Stimulated activated naive CD8-positive, alpha-beta T cell treated with anti-CD3 and anti-CD28 coated beads, Interleukin-15, amount 100 ng/mL, for 72 hours (primary cell): ENCODE measurements at regions not wholly inside any gene's neighbourhood (a gene's known extent, or its start where the extent isn't known, plus 50 kb on each side); places are given as distances from the start of the nearest gene placed in this dataset.
"Not testable (repeated sequence)": the region's sequence is repeated elsewhere in the genome, so short reads cannot be mapped to it uniquely, and the experiment has no call there.

Experiments used
- ATAC-seq: fragments of 150-1000 bp; cut with Tn5 transposase; 2 replicates; pipeline ENCODE4 v1.10.0; 2021; ENCODE audit warnings: mild to moderate bottlenecking, moderate library complexity
- DNase-seq, 2 donors: peaks; one replicate each; pipeline ENCODE4 v3.0.0; 2021 to 2022
- H3K27ac Mint-ChIP-seq, 2 donors: one replicate each; pipeline ENCODE4 v1.8.0; 2022; ENCODE audit warnings: mild to moderate bottlenecking in 2 of 2, mixed read lengths in 2 of 2, moderate library complexity in 2 of 2
- H3K27me3 Mint-ChIP-seq: one replicate; pipeline ENCODE4 v1.8.0; 2022; ENCODE audit warnings: mixed read lengths
- H3K4me1 Mint-ChIP-seq: one replicate; pipeline ENCODE4 v1.8.0; 2022; ENCODE audit warnings: mild to moderate bottlenecking, mixed read lengths
- H3K4me3 Mint-ChIP-seq, 2 donors: one replicate each; pipeline ENCODE4 v1.8.0; 2022; ENCODE audit warnings: mild to moderate bottlenecking in 2 of 2, mixed read lengths in 2 of 2, moderate library complexity in 1 of 2
- H3K9me3 Mint-ChIP-seq, 2 donors: one replicate each; pipeline ENCODE4 v1.8.0; 2022; ENCODE audit warnings: mixed read lengths in 2 of 2

DNA sequence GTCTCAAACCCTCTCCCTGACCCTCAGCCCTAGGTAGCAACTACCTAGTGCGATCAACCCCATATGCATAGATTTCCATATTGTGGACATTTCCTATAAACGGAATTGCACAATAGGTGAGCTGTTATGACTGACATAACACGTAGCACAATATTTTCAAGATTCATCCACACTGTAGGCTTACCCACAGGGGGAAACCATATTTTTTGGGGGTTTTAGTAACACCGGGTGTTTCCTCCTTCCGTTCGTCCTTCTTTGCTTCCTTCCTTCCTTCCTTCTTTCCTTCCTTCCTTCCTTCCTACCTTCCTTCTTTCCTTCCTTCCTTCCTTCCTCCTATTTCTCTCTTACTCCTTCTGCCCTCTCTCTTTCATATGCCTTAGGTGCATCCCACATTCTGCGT lies 524.2 kb downstream of the CWH43 start:
- not testable (repeated sequence) for H3K4me1 Mint-ChIP-seq, H3K27me3 Mint-ChIP-seq, ATAC-seq, DNase-seq, H3K4me3 Mint-ChIP-seq
- H3K27ac Mint-ChIP-seq, result peak overlapping the region in 1 of 2 donors; percentile 31
- peaks cover 25 to 52% of the 10 kb centered on the region in 2 donors for H3K9me3 Mint-ChIP-seq

DNA sequence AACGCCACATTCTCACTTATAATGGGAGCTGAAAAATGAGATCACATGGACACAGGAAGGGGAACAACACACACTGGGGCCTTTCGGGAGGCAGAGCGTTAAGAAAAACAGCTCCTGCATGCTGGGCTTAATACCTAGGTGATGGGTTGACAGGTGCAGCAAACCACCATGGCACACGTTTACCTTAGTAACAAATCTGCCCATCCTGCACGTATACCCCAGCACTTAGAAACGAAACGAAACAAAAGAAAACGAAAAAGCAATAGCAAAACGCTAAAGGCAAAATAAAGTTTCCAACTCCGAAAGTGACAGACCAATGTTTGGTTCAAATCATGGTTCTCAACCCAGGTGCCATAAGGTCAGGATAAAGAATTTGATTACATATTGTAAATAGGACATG lies 525.3 kb downstream of the CWH43 start:
- DNase-seq, H3K27me3 Mint-ChIP-seq, H3K4me3 Mint-ChIP-seq, H3K27ac Mint-ChIP-seq, H3K4me1 Mint-ChIP-seq, ATAC-seq: not testable (repeated sequence)
- peaks cover 31 to 63% of the 10 kb centered on the region in 2 donors for H3K9me3 Mint-ChIP-seq

DNA sequence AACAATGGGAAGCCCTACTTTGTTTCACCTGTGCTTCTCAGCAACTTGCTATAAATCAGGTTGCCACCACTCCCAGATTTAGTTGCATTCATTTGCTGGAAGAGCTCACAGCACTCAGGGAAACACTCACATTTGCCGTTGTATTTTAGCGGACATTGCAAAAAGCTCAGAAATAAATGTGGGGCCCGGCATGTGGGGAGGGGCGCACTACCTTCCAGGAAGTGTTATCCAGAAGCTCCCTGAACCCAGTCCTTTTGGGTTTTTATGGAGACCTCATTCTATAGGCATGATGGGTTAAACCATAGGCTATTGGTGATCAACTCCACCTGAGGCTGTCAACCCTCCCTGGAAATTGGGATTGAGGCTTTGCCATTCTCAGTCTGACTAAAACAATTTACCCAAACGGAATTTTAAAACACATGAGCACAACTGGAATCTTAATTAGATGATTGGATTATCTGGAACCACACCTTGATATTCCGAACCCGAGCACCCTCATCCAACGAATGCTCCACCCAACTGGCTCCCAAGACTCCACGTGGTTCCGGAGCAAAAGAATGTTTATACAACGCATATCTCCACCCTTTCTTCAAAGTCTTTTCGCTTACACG lies 525.9 kb downstream of the CWH43 start:
- not testable (repeated sequence) for H3K27ac Mint-ChIP-seq, ATAC-seq, H3K4me3 Mint-ChIP-seq, H3K27me3 Mint-ChIP-seq, H3K4me1 Mint-ChIP-seq
- peaks cover 31 to 69% of the 10 kb centered on the region in 2 donors for H3K9me3 Mint-ChIP-seq
- DNase-seq, result peak in 1 of 2 donors; percentile 4

DNA sequence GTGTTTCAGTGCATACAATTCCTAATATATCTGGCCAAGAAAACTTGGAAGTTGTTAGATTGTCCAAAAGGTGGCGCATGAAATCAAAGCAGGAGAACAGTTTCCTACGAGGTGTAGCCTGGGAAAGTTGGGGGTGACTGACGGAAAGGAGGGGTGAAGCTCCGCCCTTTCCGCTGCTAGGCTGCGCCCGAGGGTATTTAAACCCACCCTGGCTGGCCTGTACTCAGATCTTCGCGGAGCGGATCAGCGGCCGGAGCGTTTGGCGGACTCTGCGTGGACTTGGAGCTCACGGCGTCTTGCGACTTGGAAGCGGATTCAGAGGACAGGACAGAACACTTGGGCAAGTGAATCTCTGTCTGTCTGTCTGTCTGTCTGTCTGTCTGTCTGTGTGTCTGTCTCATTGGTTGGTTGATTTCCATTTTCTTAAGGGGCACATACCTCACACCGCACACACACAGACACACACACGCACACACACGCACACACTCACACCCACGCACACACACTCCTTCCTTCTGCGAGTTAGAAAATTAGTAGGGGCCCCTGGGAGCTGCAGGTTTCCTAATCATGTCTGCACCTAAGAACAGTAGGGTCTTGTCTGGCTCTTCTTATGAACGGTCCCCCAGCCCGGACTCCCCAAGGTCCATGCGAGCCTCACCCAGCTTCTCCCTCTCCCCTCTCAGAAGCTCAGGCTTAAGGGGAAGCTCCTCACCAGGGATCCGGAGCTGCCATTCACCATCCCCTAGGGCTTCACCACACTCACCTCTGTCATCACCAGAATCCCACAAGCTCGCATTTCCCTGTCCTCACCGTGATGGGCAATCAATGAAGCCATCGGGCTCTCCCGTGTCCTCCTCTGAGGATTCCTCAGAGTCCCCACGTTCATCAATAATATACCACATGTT lies 526.8 kb downstream of the CWH43 start:
- H3K9me3 Mint-ChIP-seq, result peaks cover 31 to 69% of the 10 kb centered on the region in 2 donors
- not testable (repeated sequence) for H3K4me3 Mint-ChIP-seq, ATAC-seq, H3K27ac Mint-ChIP-seq, H3K4me1 Mint-ChIP-seq, H3K27me3 Mint-ChIP-seq
- peak in 1 of 2 donors; percentile 5 for DNase-seq

DNA sequence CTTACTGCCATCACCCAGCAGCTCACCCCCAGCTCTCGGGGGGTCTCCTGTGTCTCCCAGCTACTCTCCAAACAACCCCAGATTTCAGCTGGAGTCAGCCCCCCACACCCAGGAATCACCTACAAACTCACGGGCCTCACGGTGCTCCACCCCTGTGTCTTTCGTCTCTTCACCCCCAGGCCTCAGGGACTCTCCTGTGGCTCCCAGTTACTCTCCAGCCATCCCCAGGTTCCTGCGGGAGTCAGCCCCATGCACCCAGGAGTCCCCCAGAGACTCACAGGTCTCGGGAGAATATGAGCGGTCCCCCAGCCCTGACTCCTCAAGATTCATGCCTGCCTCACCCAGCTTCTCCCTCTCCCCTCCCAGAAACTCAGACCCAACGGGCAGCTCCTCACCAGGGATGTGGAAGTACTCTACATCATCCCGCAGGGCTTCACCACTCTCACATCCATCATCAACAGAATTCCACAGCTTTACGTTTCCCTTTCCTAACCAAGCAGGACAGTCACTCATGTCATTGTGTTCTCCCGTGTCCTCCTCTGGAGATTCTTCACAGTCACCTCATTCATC lies 527.6 kb downstream of the CWH43 start:
- H3K4me1 Mint-ChIP-seq, DNase-seq, H3K27me3 Mint-ChIP-seq, H3K27ac Mint-ChIP-seq, ATAC-seq, H3K4me3 Mint-ChIP-seq: not testable (repeated sequence)
- peaks cover 31 to 69% of the 10 kb centered on the region in 2 donors for H3K9me3 Mint-ChIP-seq

DNA sequence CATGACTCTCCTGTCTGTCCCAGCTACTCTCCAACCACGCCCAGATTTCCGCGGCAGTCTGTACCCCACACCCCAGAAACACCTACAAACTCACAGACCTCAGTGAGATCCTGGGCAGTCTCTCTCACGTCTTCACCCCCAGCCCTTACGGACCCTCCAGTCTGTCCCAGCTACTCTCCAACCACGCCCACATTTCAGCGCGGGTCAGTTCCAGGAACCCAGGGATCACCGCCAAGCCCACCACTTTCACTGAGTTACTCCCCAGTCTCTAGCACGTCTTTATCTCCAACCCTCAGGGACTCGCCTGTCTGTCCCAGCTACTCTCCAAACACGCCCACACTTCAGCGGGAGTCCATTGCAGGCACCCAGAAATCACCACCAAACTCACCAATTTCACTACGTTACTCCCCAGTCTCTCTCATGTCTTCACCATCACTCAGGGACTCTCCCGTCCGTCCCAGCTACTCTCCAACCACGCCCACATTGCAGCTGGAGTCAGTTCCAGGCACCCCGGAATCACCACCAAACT lies 528.2 kb downstream of the CWH43 start:
- H3K4me1 Mint-ChIP-seq, H3K27ac Mint-ChIP-seq, H3K27me3 Mint-ChIP-seq, H3K4me3 Mint-ChIP-seq, ATAC-seq: not testable (repeated sequence)
- H3K9me3 Mint-ChIP-seq, result peaks cover 31 to 69% of the 10 kb centered on the region in 2 donors
- DNase-seq, result peak in 1 of 2 donors; percentile 2

DNA sequence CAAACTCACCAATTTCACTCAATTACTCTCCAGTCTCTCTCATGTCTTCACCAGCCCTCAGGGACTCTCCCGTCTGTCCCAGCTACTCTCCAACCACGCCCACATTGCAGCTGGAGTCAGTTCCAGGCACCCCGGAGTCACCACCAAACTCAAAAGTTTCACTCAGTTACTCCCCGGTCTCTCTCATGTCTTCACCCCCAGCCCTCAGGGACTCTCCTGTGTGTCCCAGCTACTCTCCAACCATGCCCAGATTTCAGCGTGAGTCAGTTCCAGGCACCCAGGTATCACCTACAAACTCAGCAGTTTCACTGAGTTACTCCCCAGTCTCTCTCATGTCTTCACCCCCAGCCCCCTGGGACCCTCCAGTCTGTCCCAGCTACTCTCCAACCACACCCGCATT lies 528.8 kb downstream of the CWH43 start:
- peaks cover 31 to 69% of the 10 kb centered on the region in 2 donors for H3K9me3 Mint-ChIP-seq
- not testable (repeated sequence) for H3K4me3 Mint-ChIP-seq, ATAC-seq, H3K4me1 Mint-ChIP-seq, H3K27me3 Mint-ChIP-seq, H3K27ac Mint-ChIP-seq, DNase-seq

DNA sequence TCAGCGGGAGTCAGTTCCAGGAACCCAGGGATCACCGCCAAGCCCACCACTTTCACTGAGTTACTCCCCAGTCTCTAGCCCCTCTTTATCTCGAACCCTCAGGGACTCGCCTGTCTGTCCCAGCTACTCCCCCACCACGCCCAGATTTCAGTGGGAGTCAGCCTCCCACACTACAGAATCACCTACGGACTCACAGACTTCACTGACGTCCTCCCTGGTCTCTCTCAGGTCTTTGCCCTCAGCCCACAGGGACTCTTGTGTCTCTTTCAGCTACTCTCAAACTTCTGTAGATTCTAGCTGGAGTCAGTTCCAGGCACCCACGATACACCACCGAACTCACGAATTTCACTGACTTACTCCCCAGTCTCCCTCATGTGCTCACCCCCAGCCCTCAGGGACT lies 529.2 kb downstream of the CWH43 start:
- not testable (repeated sequence) for DNase-seq

DNA sequence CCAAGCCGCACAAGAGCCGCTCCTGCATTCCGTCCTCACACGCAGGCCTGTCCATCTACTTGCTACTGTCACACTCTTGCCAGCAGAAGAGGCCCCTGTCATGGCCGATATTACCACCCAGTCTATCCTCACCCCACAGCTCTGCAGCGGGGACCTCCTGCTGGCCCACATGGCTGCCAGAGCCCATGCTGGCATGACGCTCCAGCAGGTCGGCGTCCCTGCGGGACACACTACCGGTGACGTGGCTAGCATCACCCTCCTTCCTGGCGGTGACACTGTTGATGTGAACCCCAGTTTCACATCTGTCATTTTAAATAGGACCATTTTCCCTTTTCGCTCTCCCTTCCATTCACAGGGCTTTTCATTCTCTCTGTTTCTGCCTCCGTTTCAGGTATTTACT lies 530.0 kb downstream of the CWH43 start:
- not testable (repeated sequence) for ATAC-seq, H3K4me1 Mint-ChIP-seq, DNase-seq, H3K4me3 Mint-ChIP-seq, H3K27me3 Mint-ChIP-seq, H3K27ac Mint-ChIP-seq
- peaks cover 26 to 59% of the 10 kb centered on the region in 2 donors for H3K9me3 Mint-ChIP-seq

More for the DNA sequence above, 529.2 kb downstream of the CWH43 start:
- ATAC-seq, H3K27me3 Mint-ChIP-seq, H3K27ac Mint-ChIP-seq, H3K4me1 Mint-ChIP-seq, H3K4me3 Mint-ChIP-seq: not testable (repeated sequence)
- H3K9me3 Mint-ChIP-seq, result peaks cover 29 to 67% of the 10 kb centered on the region in 2 donors

DNA sequence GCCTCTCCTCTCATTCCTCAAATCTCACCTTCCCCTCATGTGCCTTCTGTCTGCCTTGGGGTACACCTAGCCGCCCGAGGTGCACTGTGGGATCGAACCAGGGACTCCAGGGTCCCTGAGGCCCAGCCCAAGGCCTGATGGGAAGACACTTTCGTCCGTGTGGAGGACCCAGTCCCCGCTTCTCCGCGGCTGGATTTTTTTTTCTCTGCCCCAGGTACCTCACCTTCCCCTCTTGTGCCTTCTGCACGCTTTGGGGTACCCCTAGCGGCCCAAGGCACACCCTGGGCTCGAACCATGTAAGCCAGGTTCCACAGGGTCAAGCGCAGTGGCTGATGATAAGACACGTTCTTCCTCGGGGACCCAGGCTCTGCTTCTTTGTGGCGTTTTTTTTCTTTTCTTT lies 530.7 kb downstream of the CWH43 start:
- ATAC-seq (no peak), DNase-seq (no peak)
- Mint-ChIP-seq H3K4me1 (no peaks in the 10 kb centered on the region), H3K9me3 (peaks cover 26 to 52% of the 10 kb centered on the region in 2 donors), H3K4me3 (no peak overlapping the region), H3K27ac (no peak overlapping the region), H3K27me3 (no peaks in the 10 kb centered on the region)

DNA sequence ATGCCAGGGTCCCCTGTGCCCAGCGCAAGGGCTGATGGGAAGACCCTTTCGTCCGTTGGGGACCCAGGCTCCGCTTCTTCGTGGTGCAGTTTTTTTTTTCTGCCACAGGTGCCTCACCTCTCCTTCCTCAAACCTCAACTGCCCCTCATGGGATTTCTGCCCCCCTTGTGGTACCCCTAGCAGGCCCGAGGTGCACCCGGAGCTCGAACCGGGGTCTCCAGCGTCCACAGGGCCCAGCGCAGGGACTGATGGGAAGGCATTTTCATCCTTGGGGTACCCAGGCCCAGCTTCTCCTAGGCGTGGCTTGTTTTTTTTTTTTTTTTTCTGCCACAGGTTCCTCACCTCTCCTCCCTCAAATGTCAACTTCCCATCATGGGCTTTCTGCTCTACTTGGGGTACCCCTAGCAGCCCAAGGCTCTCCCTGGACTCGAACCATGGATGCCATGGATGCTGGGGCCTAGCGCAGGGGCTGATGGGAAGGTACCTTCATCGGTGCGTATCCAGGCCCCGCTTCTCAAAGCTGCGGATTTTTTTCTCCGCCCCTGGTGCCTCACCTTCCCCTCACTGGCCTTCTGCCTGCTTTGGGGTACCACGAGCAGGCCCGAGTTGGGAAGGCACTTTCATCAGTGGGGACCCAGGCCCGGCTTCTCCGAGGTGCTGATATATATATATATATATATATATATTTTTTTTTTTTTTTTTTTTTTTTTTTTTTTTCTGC lies 531.6 kb downstream of the CWH43 start:
- ATAC-seq, DNase-seq, H3K27me3 Mint-ChIP-seq, H3K27ac Mint-ChIP-seq, H3K4me1 Mint-ChIP-seq, H3K4me3 Mint-ChIP-seq: not testable (repeated sequence)
- peaks cover 26 to 43% of the 10 kb centered on the region in 2 donors for H3K9me3 Mint-ChIP-seq

DNA sequence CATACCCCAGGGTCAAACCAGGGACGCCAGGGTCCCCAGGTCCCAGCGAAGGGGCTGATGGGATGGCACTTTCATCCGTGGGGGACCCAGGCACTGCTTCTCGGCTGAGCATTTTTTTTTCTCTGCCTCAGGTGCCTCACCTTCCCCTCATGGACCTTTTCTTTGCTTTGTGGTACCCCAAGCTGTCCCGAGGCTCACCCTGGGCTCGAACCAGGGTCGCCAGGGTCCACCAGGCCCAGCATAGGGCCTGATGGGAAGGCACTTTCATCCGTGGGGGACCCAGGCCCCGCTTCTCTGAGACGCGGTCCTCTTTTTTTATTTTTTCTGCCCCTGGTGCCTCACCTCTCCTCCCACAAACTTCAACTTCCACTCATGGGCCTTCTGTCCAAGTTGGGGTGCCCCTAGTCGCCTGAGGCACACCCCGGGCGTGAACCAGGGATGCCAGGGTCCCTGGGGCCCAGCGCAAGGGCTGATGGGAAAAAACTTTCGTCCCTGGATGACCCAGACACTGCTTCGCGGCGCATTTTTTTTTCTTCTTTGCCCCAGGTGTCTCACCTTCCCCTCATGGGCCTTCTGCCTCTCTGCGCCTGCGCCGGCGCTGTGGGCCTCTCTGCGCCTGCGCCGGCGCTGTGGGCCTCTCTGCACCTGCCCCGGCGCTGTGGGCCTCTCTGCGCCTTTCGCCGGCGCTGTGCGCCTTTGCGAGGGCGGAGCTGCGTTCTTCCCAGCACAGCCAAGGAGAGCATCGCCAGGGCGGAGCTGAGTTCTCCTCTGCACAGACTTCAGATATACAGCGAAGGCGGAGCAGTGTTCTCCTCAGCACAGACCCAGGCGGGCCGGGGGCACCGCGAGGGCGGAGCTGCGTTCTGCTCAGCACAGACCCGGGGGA lies 533.3 kb downstream of the CWH43 start:
- not testable (repeated sequence) for H3K27ac Mint-ChIP-seq, H3K4me1 Mint-ChIP-seq, DNase-seq, ATAC-seq, H3K4me3 Mint-ChIP-seq, H3K27me3 Mint-ChIP-seq
- H3K9me3 Mint-ChIP-seq, result peaks cover 15 to 26% of the 10 kb centered on the region in 2 donors

DNA sequence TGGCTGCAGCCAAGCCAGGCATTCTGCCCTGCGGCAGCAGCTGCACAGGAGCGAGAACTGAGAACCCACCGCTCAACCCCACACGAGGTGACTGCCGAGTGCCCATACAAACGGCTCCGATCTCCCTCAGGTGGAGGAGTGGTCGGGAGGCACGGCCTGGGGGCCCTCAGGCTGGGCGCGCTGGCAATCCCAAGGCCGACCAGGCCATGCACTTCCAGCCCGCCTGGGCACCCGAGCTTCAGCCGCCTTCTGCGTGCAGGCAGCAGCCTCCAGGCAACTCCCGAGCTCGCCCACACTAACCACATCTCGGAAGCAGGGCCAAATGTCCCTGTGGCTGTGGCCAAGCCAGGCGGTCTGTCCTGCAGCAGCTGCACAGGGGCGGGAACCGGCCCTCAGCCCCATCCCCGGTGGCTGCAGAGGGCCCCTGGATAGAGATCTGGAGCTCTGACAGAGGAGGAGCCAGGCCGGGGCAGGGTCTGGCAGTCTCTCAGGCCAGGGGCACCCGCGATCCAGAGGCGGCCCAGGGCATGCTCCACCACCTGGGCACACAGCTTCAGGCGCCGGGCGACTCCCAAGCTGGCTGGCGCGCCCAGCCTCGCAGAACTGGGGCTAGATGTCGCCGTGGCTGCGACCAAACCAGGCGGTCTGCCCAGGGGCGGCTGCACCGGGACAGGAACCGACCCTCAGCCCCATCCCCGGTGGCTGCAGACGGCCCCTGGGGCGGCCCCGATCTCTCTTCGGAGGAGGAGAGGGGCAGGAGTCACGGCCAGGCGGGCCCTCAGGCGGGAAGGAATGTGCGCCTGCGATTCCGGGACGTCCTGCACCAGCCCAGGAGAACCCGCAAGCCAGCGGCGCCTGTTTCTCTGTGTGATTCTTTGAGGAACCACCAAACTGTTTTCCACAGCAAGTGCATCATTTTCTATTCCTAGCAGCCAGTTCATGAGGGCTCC lies 538.0 kb downstream of the CWH43 start:
- ATAC-seq, H3K4me1 Mint-ChIP-seq, H3K9me3 Mint-ChIP-seq: not testable (repeated sequence)

More for the DNA sequence above, 538.0 kb downstream of the CWH43 start:
- DNase-seq, H3K27ac Mint-ChIP-seq, H3K27me3 Mint-ChIP-seq, H3K4me3 Mint-ChIP-seq: not testable (repeated sequence)
